BLaER1 treated with 17β-estradiol and CSF1 and Interleukin-3, amounts not matched to agents 10 nM and 100 nM (cell line): ENCODE measurements at regions not wholly inside any gene's neighbourhood (a gene's known extent, or its start where the extent isn't known, plus 50 kb on each side); places are given as distances from the start of the nearest gene placed in this dataset.

Source experiments
- H3K27ac ChIP-seq, 11 experiments: shearing (Covaris generic); formaldehyde crosslinking; 2 replicates each; pipeline ENCODE4 v1.8.1; 2022
- H3K27me3 ChIP-seq, 11 experiments: shearing (Covaris generic); formaldehyde crosslinking; 2 replicates each; pipeline ENCODE4 v1.8.1; 2022
- H3K36me3 ChIP-seq, 11 experiments: shearing (Covaris generic); formaldehyde crosslinking; 2 replicates each; pipeline ENCODE4 v1.8.1; 2022
- H3K4me1 ChIP-seq, 10 experiments: shearing (Covaris generic); formaldehyde crosslinking; 2 replicates each; pipeline ENCODE4 v1.8.1; 2022
- H3K4me2 ChIP-seq, 11 experiments: shearing (Covaris generic); formaldehyde crosslinking; 2 replicates each; pipeline ENCODE4 v1.8.1; 2022
- H3K4me3 ChIP-seq, 10 experiments: shearing (Covaris generic); formaldehyde crosslinking; 2 replicates each; pipeline ENCODE4 v1.8.1; 2022
- H3K9ac ChIP-seq, 11 experiments: shearing (Covaris generic); formaldehyde crosslinking; 2 replicates each; pipeline ENCODE4 v1.8.1; 2022
- H3K9me3 ChIP-seq, 11 experiments: shearing (Covaris generic); formaldehyde crosslinking; replicated peaks in 1 of 11; 2 replicates each; pipeline ENCODE4 v1.8.1; 2022
- H4K20me1 ChIP-seq, 11 experiments: shearing (Covaris generic); formaldehyde crosslinking; 2 replicates each; pipeline ENCODE4 v1.8.1; 2022
- Cebpa-rat ChIP-seq, 11 experiments: shearing (Covaris generic); IDR thresholded peaks; 2 replicates each; pipeline ENCODE4 v1.8.1; 2022

DNA sequence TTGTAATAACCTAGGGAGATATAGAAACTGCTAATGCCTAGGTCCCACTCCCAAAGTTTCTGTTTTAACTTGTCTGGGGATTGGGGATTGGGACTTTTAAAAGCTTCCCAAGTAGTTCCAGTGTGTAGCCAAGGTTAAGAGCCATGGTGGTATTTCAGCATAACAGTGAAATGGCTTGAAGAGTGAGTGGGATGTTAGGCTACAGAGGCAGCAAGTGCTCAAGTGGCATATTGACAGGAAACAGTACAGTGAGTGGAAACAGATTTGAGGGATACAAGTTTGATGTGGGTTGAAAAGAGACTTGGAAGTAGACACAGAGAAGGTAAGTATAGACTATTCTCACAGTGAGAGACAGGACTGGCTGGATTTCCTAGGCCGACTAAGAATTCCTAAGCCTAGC is 217.6 kb upstream of the CNKSR2 start:
- H3K27ac ChIP-seq = no peak overlapping the region
- no peaks in the 10 kb centered on the region for H3K9me3 ChIP-seq
- no peak overlapping the region for H3K4me3 ChIP-seq
- H3K27me3 ChIP-seq = no peaks in the 10 kb centered on the region
- TF ChIP-seq Cebpa-rat (IDR thresholded peaks at IDR 0.05) = no peak
- no peak overlapping the region for H3K9ac ChIP-seq
- peaks cover 0 to 6% (median 0%) of the 10 kb centered on the region in 10 experiments; a peak in 5 of 20 replicates for H3K4me1 ChIP-seq
- no peak overlapping the region for H3K4me2 ChIP-seq
- H4K20me1 ChIP-seq = no peaks in the 10 kb centered on the region
- H3K36me3 ChIP-seq = no peaks in the 10 kb centered on the region

DNA sequence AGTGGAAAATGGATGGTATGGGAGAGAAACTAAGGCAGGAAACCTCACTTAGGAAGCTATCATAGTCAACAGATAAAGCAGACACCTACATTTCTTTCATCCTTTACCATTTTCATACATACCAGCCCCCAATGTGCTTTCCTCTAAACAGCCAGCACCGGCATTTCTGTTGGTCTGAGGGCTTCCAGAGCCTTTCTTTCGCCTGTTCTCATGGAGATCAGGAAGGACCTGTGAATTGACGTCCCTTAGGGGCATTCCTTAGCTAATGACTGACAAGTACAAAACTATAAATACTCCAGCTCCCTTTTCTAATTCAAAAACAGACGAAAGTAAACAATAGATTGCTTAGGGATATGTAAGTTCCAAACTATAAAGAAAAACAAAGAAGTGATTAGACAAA is 215.5 kb upstream of the CNKSR2 start:
- no peaks in the 10 kb centered on the region for H4K20me1 ChIP-seq
- peaks cover 0 to 2% (median 0%) of the 10 kb centered on the region in 10 experiments; a peak in 4 of 20 replicates for H3K4me1 ChIP-seq
- no peak overlapping the region for H3K4me3 ChIP-seq
- no peaks in the 10 kb centered on the region for H3K36me3 ChIP-seq
- no peak overlapping the region for H3K9ac ChIP-seq
- no peaks in the 10 kb centered on the region for H3K9me3 ChIP-seq
- H3K27me3 ChIP-seq = no peaks in the 10 kb centered on the region
- no peak overlapping the region for H3K4me2 ChIP-seq
- no peak overlapping the region for H3K27ac ChIP-seq
- TF ChIP-seq Cebpa-rat (IDR thresholded peaks at IDR 0.05) = no peak

DNA sequence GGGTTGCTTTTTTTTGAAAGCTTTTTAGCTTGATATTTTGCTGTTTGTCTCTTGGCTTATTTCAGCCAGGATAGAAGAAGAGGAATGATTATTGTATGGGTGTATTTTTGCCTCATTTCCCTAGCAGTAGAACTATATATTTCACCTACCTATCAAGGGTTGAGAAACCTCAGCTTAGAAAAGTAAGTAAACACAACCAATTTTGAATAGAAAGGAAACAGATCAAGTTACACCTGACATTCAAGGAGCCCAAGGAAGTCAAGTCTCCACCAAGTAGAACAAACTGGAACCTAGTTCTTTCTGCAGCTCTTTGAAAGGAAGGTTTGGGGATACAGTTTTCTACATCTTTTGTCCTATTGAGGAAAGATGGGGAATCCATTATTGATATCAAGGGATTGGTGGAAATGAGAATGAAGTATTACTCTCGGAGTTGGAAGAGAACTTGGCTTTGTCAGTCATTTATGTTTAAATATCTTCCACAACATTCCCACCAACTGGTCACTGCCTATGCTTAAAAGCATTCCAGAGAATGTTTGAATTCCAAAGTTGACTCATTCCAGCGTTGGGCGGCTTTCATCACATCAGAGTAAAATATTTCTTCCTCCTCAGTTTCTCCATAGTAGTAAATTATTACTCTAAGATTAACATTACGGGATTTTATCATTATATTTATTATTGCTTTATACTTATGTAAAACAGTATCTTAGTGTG is 207.8 kb upstream of the CNKSR2 start:
- H3K4me1 ChIP-seq = peaks cover 0 to 12% (median 0%) of the 10 kb centered on the region in 10 experiments; a peak in 7 of 20 replicates
- H3K9ac ChIP-seq = no peak overlapping the region
- no peak for TF ChIP-seq Cebpa-rat (IDR thresholded peaks at IDR 0.05)
- no peaks in the 10 kb centered on the region for H3K9me3 ChIP-seq
- H4K20me1 ChIP-seq = no peaks in the 10 kb centered on the region
- no peaks in the 10 kb centered on the region for H3K27me3 ChIP-seq
- no peaks in the 10 kb centered on the region for H3K36me3 ChIP-seq
- H3K27ac ChIP-seq = no peak overlapping the region
- no peak overlapping the region for H3K4me2 ChIP-seq
- no peak overlapping the region for H3K4me3 ChIP-seq

- Histone ChIP-seq H3K9ac (no peak overlapping the region), H3K9me3 (no peaks in the 10 kb centered on the region), H4K20me1 (no peaks in the 10 kb centered on the region), H3K4me1 (peaks cover 0 to 17% (median 0%) of the 10 kb centered on the region in 10 experiments; a peak in 7 of 20 replicates), H3K4me3 (no peak overlapping the region), H3K27me3 (no peaks in the 10 kb centered on the region), H3K4me2 (no peak overlapping the region), H3K27ac (no peak overlapping the region), H3K36me3 (no peaks in the 10 kb centered on the region)
- no peak for TF ChIP-seq Cebpa-rat (IDR thresholded peaks at IDR 0.05)
Observed at GRCh38 chrX:21167011-21167410, 207.2 kb upstream of the CNKSR2 start.

DNA sequence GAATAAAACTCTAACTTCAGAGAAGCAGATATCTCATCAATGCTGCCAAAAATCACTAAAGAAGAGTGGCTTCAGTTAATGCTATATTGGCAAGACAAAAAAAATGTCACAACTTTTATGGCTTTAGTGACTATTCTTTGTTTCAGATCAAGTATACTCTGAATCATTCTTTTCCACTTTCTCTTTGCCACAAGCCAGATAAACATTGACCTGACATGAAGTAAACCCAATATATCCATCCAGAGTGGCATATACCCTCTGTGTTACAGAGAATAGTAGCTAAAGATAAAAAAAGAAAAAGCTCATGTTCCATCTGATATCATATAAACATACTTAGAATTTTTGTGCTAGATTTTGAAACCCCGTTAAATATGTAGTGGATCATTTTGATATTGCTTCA is 206.7 kb upstream of the CNKSR2 start:
- Histone ChIP-seq H3K27ac (no peak overlapping the region), H3K36me3 (no peaks in the 10 kb centered on the region), H3K27me3 (no peaks in the 10 kb centered on the region), H3K4me2 (no peak overlapping the region), H4K20me1 (no peaks in the 10 kb centered on the region), H3K9me3 (no peaks in the 10 kb centered on the region), H3K9ac (no peak overlapping the region), H3K4me3 (no peak overlapping the region), H3K4me1 (peaks cover 0 to 17% (median 0%) of the 10 kb centered on the region in 10 experiments; a peak in 7 of 20 replicates)
- no peak for TF ChIP-seq Cebpa-rat (IDR thresholded peaks at IDR 0.05)

DNA sequence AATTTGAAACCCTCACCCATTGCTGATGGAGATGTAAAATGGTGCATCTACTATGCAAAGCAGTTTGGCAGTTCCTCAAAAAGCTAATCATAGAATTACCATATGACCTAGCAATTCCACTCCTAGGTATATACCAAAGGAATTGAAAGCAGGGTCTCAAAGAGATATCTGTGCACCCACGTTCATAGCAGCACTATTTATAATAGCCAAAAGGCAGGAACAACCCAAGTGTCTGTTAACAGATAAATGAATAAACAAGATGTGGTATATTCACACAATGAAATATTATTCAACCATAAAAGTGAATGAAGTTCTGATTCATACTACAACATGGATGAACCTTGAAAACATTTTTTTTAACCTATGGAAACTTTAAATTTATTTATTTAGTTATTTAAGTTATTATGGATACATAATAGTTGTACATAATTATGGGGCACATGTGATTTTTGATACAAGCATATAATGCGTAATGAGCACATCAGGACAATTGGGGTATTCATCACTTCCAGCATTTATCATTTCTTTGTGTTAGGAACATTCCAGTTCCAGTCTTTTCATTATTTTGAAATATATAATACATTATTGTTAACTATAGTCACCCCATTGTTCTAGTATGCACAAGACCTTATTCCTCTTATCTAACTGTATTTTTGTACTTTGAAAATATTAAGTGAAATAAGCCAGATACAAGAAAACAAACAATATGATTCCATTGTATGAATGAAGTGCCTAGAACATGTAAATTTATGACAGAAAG is 205.6 kb upstream of the CNKSR2 start:
- no peak overlapping the region for H3K27ac ChIP-seq
- no peak for TF ChIP-seq Cebpa-rat (IDR thresholded peaks at IDR 0.05)
- peaks cover 0 to 17% (median 0%) of the 10 kb centered on the region in 10 experiments; a peak in 7 of 20 replicates for H3K4me1 ChIP-seq
- no peak overlapping the region for H3K4me2 ChIP-seq
- no peaks in the 10 kb centered on the region for H3K27me3 ChIP-seq
- no peaks in the 10 kb centered on the region for H4K20me1 ChIP-seq
- H3K36me3 ChIP-seq = no peaks in the 10 kb centered on the region
- no peaks in the 10 kb centered on the region for H3K9me3 ChIP-seq
- H3K9ac ChIP-seq = no peak overlapping the region
- H3K4me3 ChIP-seq = no peak overlapping the region

GRCh38 chrX:21171181-21171580 is 203.0 kb upstream of the CNKSR2 start:
- Histone ChIP-seq H4K20me1 (no peaks in the 10 kb centered on the region), H3K4me3 (no peak overlapping the region), H3K4me2 (peak overlapping the region in 4 of 11 experiments; percentile 27 to 78 (median 62); a peak in 8 of 22 replicates), H3K36me3 (no peaks in the 10 kb centered on the region), H3K27ac (peak overlapping the region in 3 of 11 experiments; percentile 27 to 44 (median 30); a peak in 3 of 22 replicates), H3K9ac (no peak overlapping the region), H3K9me3 (no peaks in the 10 kb centered on the region), H3K4me1 (peaks cover 0 to 17% (median 0%) of the 10 kb centered on the region in 10 experiments; a peak in 7 of 20 replicates), H3K27me3 (no peaks in the 10 kb centered on the region)
- TF ChIP-seq Cebpa-rat (IDR thresholded peaks at IDR 0.05) = no peak

- Histone ChIP-seq H3K27ac (no peak overlapping the region), H3K4me1 (peaks cover 0 to 17% (median 0%) of the 10 kb centered on the region in 10 experiments; a peak in 7 of 20 replicates), H4K20me1 (no peaks in the 10 kb centered on the region), H3K4me3 (no peak overlapping the region), H3K9ac (no peak overlapping the region), H3K9me3 (no peaks in the 10 kb centered on the region), H3K36me3 (no peaks in the 10 kb centered on the region), H3K27me3 (no peaks in the 10 kb centered on the region), H3K4me2 (no peak overlapping the region)
- TF ChIP-seq Cebpa-rat (IDR thresholded peaks at IDR 0.05) = no peak
Observed at GRCh38 chrX:21174439-21174838, 199.8 kb upstream of the CNKSR2 start.

GRCh38 chrX:21176921-21177571 is 197.2 kb upstream of the CNKSR2 start:
- Histone ChIP-seq H4K20me1 (no peaks in the 10 kb centered on the region), H3K4me1 (no peaks in the 10 kb centered on the region), H3K4me3 (no peak overlapping the region), H3K36me3 (no peaks in the 10 kb centered on the region), H3K9ac (no peak overlapping the region), H3K27me3 (no peaks in the 10 kb centered on the region), H3K4me2 (no peak overlapping the region), H3K9me3 (no peaks in the 10 kb centered on the region), H3K27ac (no peak overlapping the region)
- TF ChIP-seq Cebpa-rat (IDR thresholded peaks at IDR 0.05) = no peak
